HAP-1 (cell line): ENCODE measurements at regions not wholly inside any gene's neighbourhood (a gene's known extent, or its start where the extent isn't known, plus 50 kb on each side); places are given as distances from the start of the nearest gene placed in this dataset.
"Not testable (repeated sequence)": the region's sequence is repeated elsewhere in the genome, so short reads cannot be mapped to it uniquely, and the experiment has no call there.

Experiments
- DNase-seq, 2 experiments: peaks; one replicate each; pipeline ENCODE4 v3.0.0-alpha.2; 2016 to 2020; ENCODE audit warnings: low spot score in 2 of 2
- H3K27me3 ChIP-seq: fragments of 250-450 bp; sonication (Bioruptor Pico); 2 replicates; pipeline ENCODE4 v1.5.1; 2020; ENCODE audit warnings: low read depth, mild to moderate bottlenecking, moderate library complexity
- H3K36me3 ChIP-seq: fragments of 250-450 bp; sonication (Bioruptor Pico); replicated peaks from 2 replicates; pipeline ENCODE4 v1.5.1; 2020; ENCODE audit warnings: mild to moderate bottlenecking
- H3K4me1 ChIP-seq: fragments of 250-450 bp; sonication (Bioruptor Pico); 2 replicates; pipeline ENCODE4 v1.5.1; 2020; ENCODE audit warnings: mild to moderate bottlenecking
- H3K4me3 ChIP-seq: fragments of 250-450 bp; sonication (Bioruptor Pico); 2 replicates; pipeline ENCODE4 v1.5.1; 2020; ENCODE audit warnings: mild to moderate bottlenecking, moderate library complexity
- H3K9me3 ChIP-seq: fragments of 250-450 bp; sonication (Bioruptor Pico); 2 replicates; pipeline ENCODE4 v1.5.1; 2020; ENCODE audit warnings: mild to moderate bottlenecking, moderate library complexity
- in situ Hi-C: fragments of 300-500 bp; cut with MboI; formaldehyde crosslinking; loops from 3 replicates; pipeline ENCODE4 v1.14.3; 2020; ENCODE audit warnings: low sequenced_read_pairs, inconsistent platforms, mixed read lengths

- H3K36me3 ChIP-seq: no peaks in the 10 kb centered on the region
- DNase-seq: no peak
- no peaks in the 10 kb centered on the region for H3K27me3 ChIP-seq
- H3K9me3 ChIP-seq: no peaks in the 10 kb centered on the region
- H3K4me3 ChIP-seq: no peak overlapping the region
- H3K4me1 ChIP-seq: no peaks in the 10 kb centered on the region
- in situ Hi-C loops: loop anchor here (5.0 kb wide), 1 partner anchor 466 kb away; no protein-coding TSS in a partner anchor
These were observed 174.8 kb upstream of the FAM20A start for GRCh38 chr17:68775969-68776368.

- DNase-seq: no peak
- Histone ChIP-seq H3K36me3 (no peaks in the 10 kb centered on the region), H3K4me3 (no peak overlapping the region), H3K9me3 (no peaks in the 10 kb centered on the region), H3K4me1 (no peaks in the 10 kb centered on the region), H3K27me3 (no peaks in the 10 kb centered on the region)
- in situ Hi-C loops: loop anchor here (5.0 kb wide), 1 partner anchor 467 kb away; no protein-coding TSS in a partner anchor
These were observed 174.2 kb upstream of the FAM20A start for GRCh38 chr17:68775318-68775717.

DNA sequence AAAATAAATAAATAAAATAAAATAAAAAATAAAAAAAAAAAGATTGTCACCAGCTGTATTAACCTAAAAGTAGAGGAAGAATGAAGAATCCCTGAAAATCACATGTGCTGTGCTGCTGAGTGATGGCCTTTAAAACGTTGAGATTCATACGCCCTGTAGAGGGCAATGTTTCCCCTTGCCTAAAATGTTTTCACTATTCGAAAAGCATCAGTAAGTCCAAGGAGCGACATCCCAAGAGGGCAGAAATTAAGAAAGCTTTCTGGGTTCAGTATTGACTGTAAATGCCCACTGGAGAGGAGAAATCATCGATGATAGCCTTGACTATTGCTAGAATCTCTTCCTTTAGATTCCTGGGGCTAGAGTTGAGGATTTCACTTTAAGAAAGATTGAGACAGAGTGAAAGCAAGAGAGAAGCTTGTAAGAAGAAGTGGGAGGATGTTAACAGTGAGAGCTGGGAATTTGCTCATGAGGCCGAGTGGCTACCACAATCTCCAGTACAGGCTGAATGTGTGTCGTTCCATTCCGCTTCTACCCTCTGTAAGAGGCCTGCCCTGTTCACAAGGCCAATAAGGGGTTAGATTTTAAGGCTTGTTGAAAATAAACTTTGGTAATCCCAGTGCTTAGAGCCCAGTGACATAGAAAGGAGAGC lies 170.8 kb upstream of the FAM20A start:
- peak; percentile 25 to 54 for DNase-seq
- Histone ChIP-seq H3K4me1 (no peaks in the 10 kb centered on the region), H3K27me3 (no peaks in the 10 kb centered on the region), H3K4me3 (no peak overlapping the region), H3K9me3 (no peaks in the 10 kb centered on the region), H3K36me3 (no peaks in the 10 kb centered on the region)
- in situ Hi-C loops: loop anchor here (25.0 kb wide), 2 partner anchors 610 to 785 kb away; partner anchors contain the start of gene C17orf58

DNA sequence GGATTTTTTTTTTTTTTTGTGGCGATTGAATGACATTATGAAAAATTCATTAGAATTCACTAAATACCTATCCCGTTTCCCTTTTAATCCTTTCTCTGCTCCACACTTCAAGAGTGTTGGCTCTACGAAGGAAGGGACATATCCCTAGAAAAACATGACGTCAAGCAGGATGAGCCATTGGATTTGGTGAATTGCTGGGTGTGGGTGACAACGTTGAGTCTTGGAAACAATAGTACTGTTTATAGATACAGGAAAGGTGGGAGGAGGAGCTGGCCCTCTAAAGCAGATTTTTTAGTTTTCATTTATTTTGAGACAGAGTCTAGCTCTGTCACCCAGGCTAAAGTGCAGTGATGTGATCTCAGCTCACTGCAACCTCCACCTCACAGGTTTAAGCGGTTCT lies 167.6 kb upstream of the FAM20A start:
- Histone ChIP-seq H3K4me3 (no peak overlapping the region), H3K27me3 (no peaks in the 10 kb centered on the region), H3K36me3 (no peaks in the 10 kb centered on the region), H3K4me1 (no peaks in the 10 kb centered on the region), H3K9me3 (no peaks in the 10 kb centered on the region)
- in situ Hi-C loops: loop anchor here (25.0 kb wide), 2 partner anchors 607 to 782 kb away; partner anchors contain the start of gene C17orf58
- DNase-seq: no peak

GRCh38 chr17:68766640-68767039 lies 165.5 kb upstream of the FAM20A start:
- Histone ChIP-seq H3K4me3 (no peak overlapping the region), H3K36me3 (no peaks in the 10 kb centered on the region), H3K9me3 (no peaks in the 10 kb centered on the region), H3K4me1 (no peaks in the 10 kb centered on the region), H3K27me3 (no peaks in the 10 kb centered on the region)
- in situ Hi-C loops: loop anchor here (25.0 kb wide), 2 partner anchors 604 to 779 kb away; partner anchors contain the start of gene C17orf58
- DNase-seq: no peak

- H3K4me1 ChIP-seq: peaks cover 15% of the 10 kb centered on the region
- H3K36me3 ChIP-seq: no peaks in the 10 kb centered on the region
- no peak overlapping the region for H3K4me3 ChIP-seq
- DNase-seq: no peak
- in situ Hi-C loops: loop anchor here (25.0 kb wide), 2 partner anchors 601 to 776 kb away; partner anchors contain the start of gene C17orf58
- H3K27me3 ChIP-seq: no peaks in the 10 kb centered on the region
- no peaks in the 10 kb centered on the region for H3K9me3 ChIP-seq
These were observed 162.4 kb upstream of the FAM20A start for GRCh38 chr17:68763562-68763961.

DNA sequence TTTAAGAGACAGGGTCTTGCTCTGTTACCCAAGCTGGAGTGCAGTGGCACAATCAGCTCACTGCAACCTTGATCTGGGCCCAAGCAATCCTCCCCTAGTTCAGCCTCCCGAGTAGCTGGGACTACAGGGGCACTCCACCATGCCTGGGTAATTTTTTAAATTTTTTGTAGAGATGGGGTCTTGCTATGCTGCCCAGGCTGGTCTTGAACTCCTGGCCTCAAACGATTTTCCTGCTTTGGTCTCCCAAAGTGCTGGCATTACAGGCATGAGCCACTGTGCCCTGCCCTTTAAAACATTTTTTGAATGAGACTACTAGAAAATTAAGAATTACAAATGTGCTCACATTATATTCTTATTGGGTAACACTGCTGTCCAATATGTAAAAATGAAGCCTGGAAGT lies 161.7 kb upstream of the FAM20A start:
- H3K9me3 ChIP-seq: no peaks in the 10 kb centered on the region
- peaks cover 15% of the 10 kb centered on the region for H3K4me1 ChIP-seq
- DNase-seq: no peak
- no peak overlapping the region for H3K4me3 ChIP-seq
- no peaks in the 10 kb centered on the region for H3K27me3 ChIP-seq
- H3K36me3 ChIP-seq: no peaks in the 10 kb centered on the region
- in situ Hi-C loops: loop anchor here (25.0 kb wide), 2 partner anchors 601 to 776 kb away; partner anchors contain the start of gene C17orf58

DNA sequence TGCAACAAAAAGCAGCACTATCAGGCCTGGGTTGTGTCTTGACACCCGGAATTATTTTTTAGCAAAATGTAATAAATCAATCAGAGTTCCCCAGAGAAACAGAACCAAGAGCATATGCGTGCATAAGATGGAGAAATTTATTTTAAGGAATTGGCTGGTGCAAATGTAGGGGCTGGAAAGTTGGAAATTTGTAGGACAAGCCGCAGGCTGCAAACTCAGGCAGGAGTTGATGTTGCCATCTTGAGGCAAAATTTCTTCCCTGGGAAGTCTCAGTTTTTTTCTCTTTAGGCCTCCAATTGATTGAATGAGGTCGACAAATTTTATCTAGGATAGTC lies 158.9 kb upstream of the FAM20A start:
- Histone ChIP-seq H3K4me3 (no peak overlapping the region), H3K36me3 (no peaks in the 10 kb centered on the region), H3K9me3 (no peaks in the 10 kb centered on the region), H3K27me3 (no peaks in the 10 kb centered on the region), H3K4me1 (peaks cover 15% of the 10 kb centered on the region)
- no peak for DNase-seq
- in situ Hi-C loops: loop anchor here (25.0 kb wide), 2 partner anchors 598 to 773 kb away; partner anchors contain the start of gene C17orf58

DNA sequence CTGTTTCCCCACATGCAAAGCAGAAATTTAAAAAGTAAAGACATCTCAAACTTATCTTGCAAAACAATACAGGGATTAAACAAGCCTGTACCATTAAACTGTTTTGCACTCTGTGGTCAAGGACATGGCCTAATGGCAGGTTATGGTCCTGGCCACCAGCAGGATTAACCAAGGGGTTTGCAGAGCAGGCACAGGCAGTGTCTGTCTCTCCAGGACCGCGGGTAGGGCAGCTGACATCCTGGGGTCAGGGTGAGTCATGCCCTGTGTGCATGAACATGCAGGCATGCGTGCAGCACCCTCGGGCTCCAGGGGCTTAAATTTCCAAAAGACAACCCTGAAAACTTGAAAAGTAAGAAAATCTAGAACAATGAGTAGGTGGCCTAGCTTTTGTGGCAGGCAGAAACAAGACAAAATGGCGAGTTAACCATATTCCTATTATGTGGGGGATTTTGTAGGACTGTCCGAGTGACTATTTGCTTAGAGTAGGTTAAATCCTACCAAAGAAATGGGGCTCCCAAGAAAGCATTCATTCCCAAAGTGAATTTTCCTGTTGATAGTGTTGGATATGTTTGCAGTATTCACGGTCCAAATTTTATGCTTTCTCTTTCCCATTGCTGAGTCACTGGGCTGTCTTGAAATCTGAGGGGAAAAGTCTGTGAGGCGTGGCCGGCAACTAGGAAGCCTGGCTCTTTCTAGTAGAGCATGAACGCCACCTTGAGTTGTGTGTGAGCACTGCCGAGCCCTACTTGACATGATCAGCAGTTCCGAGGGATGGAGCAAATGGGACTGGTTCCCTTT lies 158.4 kb upstream of the FAM20A start:
- Histone ChIP-seq H3K4me1 (peaks cover 15% of the 10 kb centered on the region), H3K9me3 (no peaks in the 10 kb centered on the region), H3K4me3 (peak overlapping the region; percentile 21), H3K27me3 (no peaks in the 10 kb centered on the region), H3K36me3 (no peaks in the 10 kb centered on the region)
- in situ Hi-C loops: loop anchor here (5.0 to 25.0 kb wide), 4 partner anchors 217 to 772 kb away; partner anchors contain the start of gene C17orf58
- DNase-seq: peak; percentile 84 to 89

DNA sequence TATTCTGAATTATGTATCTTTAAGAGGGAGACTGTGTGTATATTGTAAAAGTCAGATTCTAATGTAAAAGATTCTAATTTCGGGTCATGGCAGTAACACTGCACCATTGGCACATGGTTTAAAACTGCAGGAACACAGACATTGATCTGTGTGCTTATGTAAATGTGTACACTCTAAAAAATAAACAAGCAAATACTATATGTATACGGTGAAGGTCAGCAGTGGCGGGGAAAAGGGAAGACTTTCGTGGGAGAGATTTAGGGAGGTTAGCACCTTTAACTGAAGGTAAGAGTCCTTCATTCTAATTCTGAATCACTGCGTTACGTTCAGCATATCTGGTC lies 157.8 kb upstream of the FAM20A start:
- Histone ChIP-seq H3K4me3 (no peak overlapping the region), H3K27me3 (no peaks in the 10 kb centered on the region), H3K36me3 (no peaks in the 10 kb centered on the region), H3K4me1 (peaks cover 15% of the 10 kb centered on the region), H3K9me3 (no peaks in the 10 kb centered on the region)
- in situ Hi-C loops: loop anchor here (5.0 to 25.0 kb wide), 4 partner anchors 217 to 772 kb away; partner anchors contain the start of gene C17orf58
- no peak for DNase-seq

DNA sequence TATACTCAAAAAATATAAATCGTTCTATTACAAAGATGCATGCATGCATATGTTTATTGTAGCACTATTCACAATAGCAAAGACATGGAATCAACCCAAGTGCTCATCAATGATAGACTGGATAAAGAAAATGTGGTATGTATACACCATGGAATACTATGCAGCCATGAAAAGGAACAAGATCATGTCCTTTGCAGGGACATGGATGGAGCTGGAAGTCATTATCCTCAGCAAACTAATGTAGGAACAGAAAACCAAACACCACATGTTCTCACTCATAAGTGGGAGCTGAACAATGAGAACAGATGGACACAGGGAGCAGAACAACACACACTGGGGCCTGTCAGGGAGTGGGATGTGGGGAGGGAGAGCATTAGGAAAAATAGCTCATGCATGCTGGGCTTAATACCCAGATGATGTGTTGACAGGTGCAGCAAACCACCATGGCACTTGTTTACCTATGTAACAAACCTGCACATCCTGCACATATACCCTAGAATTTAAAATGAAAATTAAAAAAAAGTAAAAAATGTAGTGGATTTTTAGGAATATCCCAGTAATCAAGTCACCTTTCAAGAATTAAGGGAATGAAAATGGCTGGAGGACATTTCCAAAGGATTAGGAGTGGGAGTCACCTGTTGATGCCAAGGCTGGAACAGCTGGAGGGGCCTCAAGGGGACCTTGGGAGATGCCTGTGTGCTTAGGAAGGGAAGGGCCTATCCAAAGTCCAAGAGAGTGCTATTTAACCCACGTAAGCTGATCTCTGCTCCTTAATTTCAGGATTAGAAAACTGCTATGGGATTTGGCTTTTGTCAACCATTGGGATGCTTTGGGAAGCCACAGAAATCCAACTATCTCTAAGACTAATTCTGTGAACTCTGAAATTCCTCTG lies 156.9 kb upstream of the FAM20A start:
- DNase-seq, H3K9me3 ChIP-seq, H3K36me3 ChIP-seq, H3K4me3 ChIP-seq, H3K27me3 ChIP-seq: not testable (repeated sequence)
- peaks cover 15% of the 10 kb centered on the region for H3K4me1 ChIP-seq
- in situ Hi-C loops: loop anchor here (5.0 to 25.0 kb wide), 4 partner anchors 216 to 771 kb away; partner anchors contain the start of gene C17orf58

DNA sequence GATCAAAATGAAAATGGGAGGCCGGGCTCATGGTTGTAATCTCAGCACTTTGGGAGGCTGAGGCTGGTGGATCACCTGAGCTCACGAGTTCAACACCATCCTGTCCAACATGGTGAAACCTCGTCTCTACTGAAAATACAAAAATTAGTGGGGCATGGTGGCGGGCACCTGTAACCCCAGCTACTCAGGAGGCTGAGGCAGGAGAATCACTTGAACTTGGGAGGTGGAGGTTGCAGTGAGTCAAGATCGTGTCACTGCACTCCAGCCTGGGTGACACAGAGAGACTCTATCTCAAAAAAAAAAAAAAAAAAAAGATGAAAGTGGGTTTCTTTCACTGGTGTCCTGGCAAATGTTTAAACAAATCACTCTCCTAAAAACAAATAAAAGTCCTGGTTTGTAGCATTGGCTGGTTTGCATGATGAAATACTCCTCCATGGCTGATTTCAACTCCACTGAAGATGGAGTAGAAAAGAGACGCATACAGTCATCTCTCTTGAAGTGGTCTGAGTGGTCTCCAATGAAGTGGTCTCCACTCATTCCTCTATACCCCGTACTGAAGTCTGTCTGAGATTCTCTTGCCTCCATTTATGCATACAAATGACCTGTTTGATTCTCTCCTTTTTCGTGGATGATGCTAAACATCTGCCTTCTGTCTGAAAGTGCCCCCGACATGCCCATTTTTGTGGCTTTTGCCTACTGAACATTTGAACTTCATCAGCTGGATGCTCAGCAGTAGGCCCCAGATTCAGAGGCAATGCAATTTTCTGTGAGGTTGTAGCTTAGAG lies 153.0 kb upstream of the FAM20A start:
- peaks cover 11% of the 10 kb centered on the region for H3K4me1 ChIP-seq
- no peak overlapping the region for H3K4me3 ChIP-seq
- DNase-seq: no peak
- H3K36me3 ChIP-seq: no peaks in the 10 kb centered on the region
- in situ Hi-C loops: loop anchor here (10.0 to 25.0 kb wide), 3 partner anchors 489 to 767 kb away; partner anchors contain the start of gene C17orf58
- H3K27me3 ChIP-seq: no peaks in the 10 kb centered on the region
- H3K9me3 ChIP-seq: no peaks in the 10 kb centered on the region
